HepG2 (cell line): ENCODE measurements at regions not wholly inside any gene's neighbourhood (a gene's known extent, or its start where the extent isn't known, plus 50 kb on each side); places are given as distances from the start of the nearest gene placed in this dataset.
A peak's percentile ranks its signal among the peaks of the same experiment; 100 is the strongest.

Source experiments
- ATAC-seq: fragments of 200-7000 bp; cut with Tn5 transposase; 3 replicates; pipeline ENCODE4 v1.9.1; 2020; ENCODE audit warnings: mild to moderate bottlenecking, moderate library complexity
- BruUV-seq: library from RNA; stranded (reverse); fragments of 400-500 nt; replicated peaks from 2 replicates; lab custom pipeline; 2021; lab: Mats Ljungman, UMichigan
- CTCF ChIA-PET: fragments of 300-600 bp; formaldehyde crosslinking; extraction: SDS; loops from one replicate; lab custom pipeline; 2021; ENCODE audit warnings: low total read pairs, inconsistent platforms, low intra/inter-chr PET ratio; lab: Yijun Ruan, JAX
- POLR2A ChIA-PET: fragments of 350-600 bp; sonication (Branson Sonifier 250); formaldehyde crosslinking; loops from one replicate; lab custom pipeline; 2020; ENCODE audit warnings: antibody characterized with exemption, inconsistent platforms; lab: Yijun Ruan, JAX
- DNase-seq: peaks from one replicate; pipeline ENCODE4 v3.0.0-alpha.2; 2015; ENCODE audit warnings: low spot score
- FAIRE-seq: peaks from 3 replicates; lab custom pipeline; 2011; peaks lifted over from hg19 to GRCh38; lab: Jason Lieb, UNC
- H2AFZ ChIP-seq: one replicate; pipeline ENCODE4 v1.6.1; 2011; ENCODE audit warnings: low read length, inconsistent platforms
- H3K27ac ChIP-seq: fragments of 300-600 bp; 3 replicates; pipeline ENCODE4 v1.8.0; 2011; ENCODE audit warnings: mixed run types, mild to moderate bottlenecking, mixed read lengths, low read length, inconsistent platforms; ENCODE audit not compliant: insufficient read depth; ENCODE audit errors: extremely low read length
- H3K27me3 ChIP-seq, 2 experiments: fragments of 200-600 bp in 1 of 2; 2 replicates in 1 of 2; 3 replicates in 1 of 2; pipeline versions ENCODE4 v1.6.0 to v1.8.0; 2011; ENCODE audit warnings: low read length in 2 of 2, mild to moderate bottlenecking in 2 of 2, moderate library complexity in 2 of 2, inconsistent platforms in 1 of 2; ENCODE audit not compliant: insufficient read depth in 2 of 2, control insufficient read depth in 1 of 2
- H3K36me3 ChIP-seq, 2 experiments: fragments of 200-600 bp in 1 of 2; replicated peaks in 1 of 2; 2 replicates in 1 of 2; 3 replicates in 1 of 2; pipeline versions ENCODE4 v1.5.1 to v1.8.0; 2011; ENCODE audit warnings: low read length in 2 of 2, inconsistent platforms in 1 of 2; ENCODE audit not compliant: insufficient read depth in 2 of 2, control insufficient read depth in 1 of 2
- H3K4me1 ChIP-seq: 2 replicates; pipeline ENCODE4 v1.5.1; 2012; ENCODE audit warnings: low read length, inconsistent platforms; ENCODE audit not compliant: insufficient read depth
- H3K4me2 ChIP-seq: 2 replicates; pipeline ENCODE4 v1.6.0; 2011; ENCODE audit warnings: low read depth, low read length, inconsistent platforms
- H3K4me3 ChIP-seq, 3 experiments: fragments of 200-600 bp in 1 of 3; sonication (generic), shearing (Covaris generic) in 1 of 3; replicated peaks in 1 of 3; 2 replicates each; pipeline ENCODE4 v1.5.1; 2011 to 2016; ENCODE audit warnings: low read length in 3 of 3, inconsistent platforms in 2 of 3, low read depth in 2 of 3, mild to moderate bottlenecking in 2 of 3, control low read depth in 1 of 3, mixed read lengths in 1 of 3; ENCODE audit not compliant: insufficient read depth in 1 of 3
- H3K79me2 ChIP-seq: one replicate; pipeline ENCODE4 v1.6.1; 2011; ENCODE audit warnings: low read length, inconsistent platforms; ENCODE audit not compliant: insufficient read depth
- H3K9ac ChIP-seq: 2 replicates; pipeline ENCODE4 v1.6.0; 2011; ENCODE audit warnings: mild to moderate bottlenecking, low read depth, low read length, inconsistent platforms; ENCODE audit not compliant: insufficient read depth
- H3K9me3 ChIP-seq: 2 replicates; pipeline ENCODE4 v1.5.1; 2012; ENCODE audit warnings: mild to moderate bottlenecking, low read length
- H4K20me1 ChIP-seq: 2 replicates; pipeline ENCODE4 v1.6.0; 2011; ENCODE audit warnings: inconsistent platforms, mild to moderate bottlenecking, low read length, moderate library complexity; ENCODE audit not compliant: insufficient read depth
- DR1 ChIP-seq: sonication (generic); formaldehyde crosslinking; IDR thresholded peaks from 2 replicates; pipeline ENCODE4 v1.8.0; 2021; ENCODE audit warnings: mild to moderate bottlenecking, missing genetic modification reagents, inconsistent platforms
- PAX8 ChIP-seq: sonication (generic); formaldehyde crosslinking; IDR thresholded peaks from 2 replicates; pipeline ENCODE4 v1.8.0; 2022; ENCODE audit warnings: mild to moderate bottlenecking, missing genetic modification reagents, borderline replicate concordance
- TBP ChIP-seq: sonication (generic); formaldehyde crosslinking; IDR thresholded peaks from 2 replicates; pipeline ENCODE4 v1.5.0; 2020; ENCODE audit warnings: missing genetic modification reagents
- THAP11 ChIP-seq: IDR thresholded peaks from 2 replicates; pipeline ENCODE4 v1.6.1; 2016; ENCODE audit warnings: missing biosample characterization, missing genetic modification reagents
- YEATS4 ChIP-seq: sonication (generic); formaldehyde crosslinking; IDR thresholded peaks from 2 replicates; pipeline ENCODE4 v1.4.0; 2020; ENCODE audit warnings: missing genetic modification reagents, borderline replicate concordance
- ZKSCAN8 ChIP-seq: IDR thresholded peaks from 2 replicates; pipeline ENCODE4 v1.6.1; 2016; ENCODE audit warnings: borderline replicate concordance, missing genetic modification reagents, missing compliant biosample characterization
- WGBS: methylation state at CpG from one replicate; pipeline ENCODE4 v1.1.6; 2017; ENCODE audit warnings: low lambda C conversion rate; 5-methylcytosine and 5-hydroxymethylcytosine counted together
- in situ Hi-C: cut with HindIII; loops from 2 replicates; pipeline ENCODE4 v1.10.0; 2017; ENCODE audit warnings: low pct_unique_long_range_greater_than_20kb; ENCODE audit not compliant: extremely low pct_ligation_motif_present
- intact Hi-C: fragments of 100-400 bp; cut with micrococcal nuclease; formaldehyde crosslinking; loops from one replicate; pipeline ENCODE4 v1.10.0; 2022; ENCODE audit not compliant: unreplicated experiment
- TF ChIP-seq, protein P1 (sequence below): sonication (generic); formaldehyde crosslinking; IDR thresholded peaks from 2 replicates; pipeline ENCODE4 v1.8.1; 2022; ENCODE audit warnings: mild to moderate bottlenecking, missing genetic modification reagents
- TF ChIP-seq, protein P2 (sequence below): sonication (generic); formaldehyde crosslinking; IDR thresholded peaks from 2 replicates; pipeline ENCODE4 v1.4.0; 2020; ENCODE audit warnings: missing genetic modification reagents
- TF ChIP-seq, protein P3 (sequence below): sonication (generic); formaldehyde crosslinking; IDR thresholded peaks from 2 replicates; pipeline ENCODE4 v1.8.1; 2023; ENCODE audit warnings: mild to moderate bottlenecking, moderate library complexity, missing genetic modification reagents
- TF ChIP-seq, protein P4 (sequence below), 2 experiments: sonication (generic) in 1 of 2; formaldehyde crosslinking in 1 of 2; IDR thresholded peaks; 2 replicates each; pipeline versions ENCODE4 v1.5.1 to v1.6.1; 2011 to 2020; ENCODE audit warnings: borderline replicate concordance in 1 of 2, low read depth in 1 of 2, low read length in 1 of 2, mild to moderate bottlenecking in 1 of 2, missing genetic modification reagents in 1 of 2, moderate library complexity in 1 of 2
- TF ChIP-seq, protein P5 (sequence below): IDR thresholded peaks from 2 replicates; pipeline ENCODE4 v1.6.1; 2016; ENCODE audit warnings: low read depth, missing genetic modification reagents, missing compliant biosample characterization

DNA sequence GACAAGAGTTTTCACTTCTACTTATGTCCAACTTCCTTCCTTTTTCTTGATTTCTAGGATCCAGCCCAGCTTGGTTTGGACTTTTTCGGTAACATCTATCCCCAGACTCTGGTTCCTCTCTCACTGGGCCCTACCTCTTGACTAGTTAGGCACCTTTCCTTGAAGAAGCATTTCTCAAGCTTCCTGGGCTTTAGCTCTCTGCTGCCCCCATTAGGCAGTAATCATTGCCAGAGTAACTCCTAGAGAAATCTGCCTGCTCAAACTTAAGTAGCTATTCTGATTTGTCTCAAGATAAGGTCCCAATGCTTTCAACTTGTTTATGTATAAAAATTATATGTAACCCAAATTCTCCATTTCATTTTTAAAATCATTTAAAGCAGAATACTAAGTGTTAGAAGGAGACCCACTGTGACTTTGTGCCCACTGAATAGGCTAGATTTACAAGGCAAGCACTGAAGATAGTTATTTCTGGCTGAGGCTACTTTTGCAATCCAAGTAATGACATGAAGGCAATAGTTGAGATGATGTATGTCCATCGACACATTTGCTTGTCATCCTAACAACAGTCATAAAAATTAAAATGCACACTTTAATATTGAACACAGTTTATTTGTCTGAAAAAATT is 275.0 kb upstream of the G2E3 start:
- Histone ChIP-seq H3K4me1 (no peaks in the 10 kb centered on the region), H3K4me2 (no peak overlapping the region), H2AFZ (no peak overlapping the region), H3K36me3 (no peaks in the 10 kb centered on the region), H3K27me3 (no peaks in the 10 kb centered on the region), H3K27ac (no peak overlapping the region), H3K9me3 (no peaks in the 10 kb centered on the region), H3K9ac (no peak overlapping the region), H3K79me2 (no peaks in the 10 kb centered on the region), H4K20me1 (no peaks in the 10 kb centered on the region), H3K4me3 (no peak overlapping the region)
- ATAC-seq (peak; percentile 85), DNase-seq (peak; percentile 37), FAIRE-seq (no peak)
- ChIA-PET POLR2A (interaction anchor here (1.1 kb wide), 1 partner anchor 13 kb away, joined by 4 read pairs; no protein-coding TSS in a partner anchor), CTCF (no interaction called here)
- BruUV-seq, result no TSS peak
- 2% methylated on average over 2 of the region's 2 CpGs for WGBS
- intact Hi-C loops (loop anchor here (2.0 kb wide), 1 partner anchor 1209 kb away; no protein-coding TSS in a partner anchor), in situ Hi-C loops (no loop called here)
- TF ChIP-seq, protein P1, sequence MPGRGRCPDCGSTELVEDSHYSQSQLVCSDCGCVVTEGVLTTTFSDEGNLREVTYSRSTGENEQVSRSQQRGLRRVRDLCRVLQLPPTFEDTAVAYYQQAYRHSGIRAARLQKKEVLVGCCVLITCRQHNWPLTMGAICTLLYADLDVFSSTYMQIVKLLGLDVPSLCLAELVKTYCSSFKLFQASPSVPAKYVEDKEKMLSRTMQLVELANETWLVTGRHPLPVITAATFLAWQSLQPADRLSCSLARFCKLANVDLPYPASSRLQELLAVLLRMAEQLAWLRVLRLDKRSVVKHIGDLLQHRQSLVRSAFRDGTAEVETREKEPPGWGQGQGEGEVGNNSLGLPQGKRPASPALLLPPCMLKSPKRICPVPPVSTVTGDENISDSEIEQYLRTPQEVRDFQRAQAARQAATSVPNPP (CRISPR knock-in tag), result 0 out of 2 replicates have a peak, but pooled peaks have one; percentile 35
- TF ChIP-seq ZKSCAN8 (no peak), PAX8 (CRISPR knock-in tag) (no peak), YEATS4 (CRISPR knock-in tag) (no peak), THAP11 (CRISPR knock-in tag) (no peak), DR1 (no peak), TBP (no peak)
- TF ChIP-seq, protein P2, sequence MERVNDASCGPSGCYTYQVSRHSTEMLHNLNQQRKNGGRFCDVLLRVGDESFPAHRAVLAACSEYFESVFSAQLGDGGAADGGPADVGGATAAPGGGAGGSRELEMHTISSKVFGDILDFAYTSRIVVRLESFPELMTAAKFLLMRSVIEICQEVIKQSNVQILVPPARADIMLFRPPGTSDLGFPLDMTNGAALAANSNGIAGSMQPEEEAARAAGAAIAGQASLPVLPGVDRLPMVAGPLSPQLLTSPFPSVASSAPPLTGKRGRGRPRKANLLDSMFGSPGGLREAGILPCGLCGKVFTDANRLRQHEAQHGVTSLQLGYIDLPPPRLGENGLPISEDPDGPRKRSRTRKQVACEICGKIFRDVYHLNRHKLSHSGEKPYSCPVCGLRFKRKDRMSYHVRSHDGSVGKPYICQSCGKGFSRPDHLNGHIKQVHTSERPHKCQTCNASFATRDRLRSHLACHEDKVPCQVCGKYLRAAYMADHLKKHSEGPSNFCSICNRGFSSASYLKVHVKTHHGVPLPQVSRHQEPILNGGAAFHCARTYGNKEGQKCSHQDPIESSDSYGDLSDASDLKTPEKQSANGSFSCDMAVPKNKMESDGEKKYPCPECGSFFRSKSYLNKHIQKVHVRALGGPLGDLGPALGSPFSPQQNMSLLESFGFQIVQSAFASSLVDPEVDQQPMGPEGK (CRISPR knock-in tag), result no peak
- TF ChIP-seq, protein P3, sequence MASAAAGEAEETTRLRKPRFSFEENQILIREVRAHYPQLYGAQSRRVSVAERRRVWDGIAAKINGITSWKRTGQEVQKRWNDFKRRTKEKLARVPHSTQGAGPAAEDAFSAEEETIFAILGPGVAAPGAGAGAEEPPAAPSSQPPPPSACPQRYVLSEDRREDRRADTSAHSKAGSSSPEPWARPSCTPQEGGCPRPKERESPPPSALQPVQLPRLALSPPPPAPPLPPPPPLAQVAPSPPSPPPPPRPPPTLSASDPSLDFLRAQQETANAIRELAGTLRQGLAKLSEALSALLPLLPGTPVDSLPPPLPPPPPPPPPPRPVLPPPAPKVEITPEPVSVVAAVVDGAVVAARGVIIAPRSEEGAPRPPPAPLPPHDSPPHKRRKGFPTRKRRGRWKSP (CRISPR knock-in tag), result 0 out of 2 replicates have a peak, but pooled peaks have one; percentile 43
- TF ChIP-seq, protein P4, sequence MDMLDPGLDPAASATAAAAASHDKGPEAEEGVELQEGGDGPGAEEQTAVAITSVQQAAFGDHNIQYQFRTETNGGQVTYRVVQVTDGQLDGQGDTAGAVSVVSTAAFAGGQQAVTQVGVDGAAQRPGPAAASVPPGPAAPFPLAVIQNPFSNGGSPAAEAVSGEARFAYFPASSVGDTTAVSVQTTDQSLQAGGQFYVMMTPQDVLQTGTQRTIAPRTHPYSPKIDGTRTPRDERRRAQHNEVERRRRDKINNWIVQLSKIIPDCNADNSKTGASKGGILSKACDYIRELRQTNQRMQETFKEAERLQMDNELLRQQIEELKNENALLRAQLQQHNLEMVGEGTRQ (IDR thresholded peaks at IDR 0.05; ENCODE audit: low read depth, low read length), result no peak
- TF ChIP-seq, protein P4 (CRISPR knock-in tag; IDR thresholded peaks at IDR 0.05; ENCODE audit: borderline replicate concordance), result no peak
- TF ChIP-seq, protein P5, sequence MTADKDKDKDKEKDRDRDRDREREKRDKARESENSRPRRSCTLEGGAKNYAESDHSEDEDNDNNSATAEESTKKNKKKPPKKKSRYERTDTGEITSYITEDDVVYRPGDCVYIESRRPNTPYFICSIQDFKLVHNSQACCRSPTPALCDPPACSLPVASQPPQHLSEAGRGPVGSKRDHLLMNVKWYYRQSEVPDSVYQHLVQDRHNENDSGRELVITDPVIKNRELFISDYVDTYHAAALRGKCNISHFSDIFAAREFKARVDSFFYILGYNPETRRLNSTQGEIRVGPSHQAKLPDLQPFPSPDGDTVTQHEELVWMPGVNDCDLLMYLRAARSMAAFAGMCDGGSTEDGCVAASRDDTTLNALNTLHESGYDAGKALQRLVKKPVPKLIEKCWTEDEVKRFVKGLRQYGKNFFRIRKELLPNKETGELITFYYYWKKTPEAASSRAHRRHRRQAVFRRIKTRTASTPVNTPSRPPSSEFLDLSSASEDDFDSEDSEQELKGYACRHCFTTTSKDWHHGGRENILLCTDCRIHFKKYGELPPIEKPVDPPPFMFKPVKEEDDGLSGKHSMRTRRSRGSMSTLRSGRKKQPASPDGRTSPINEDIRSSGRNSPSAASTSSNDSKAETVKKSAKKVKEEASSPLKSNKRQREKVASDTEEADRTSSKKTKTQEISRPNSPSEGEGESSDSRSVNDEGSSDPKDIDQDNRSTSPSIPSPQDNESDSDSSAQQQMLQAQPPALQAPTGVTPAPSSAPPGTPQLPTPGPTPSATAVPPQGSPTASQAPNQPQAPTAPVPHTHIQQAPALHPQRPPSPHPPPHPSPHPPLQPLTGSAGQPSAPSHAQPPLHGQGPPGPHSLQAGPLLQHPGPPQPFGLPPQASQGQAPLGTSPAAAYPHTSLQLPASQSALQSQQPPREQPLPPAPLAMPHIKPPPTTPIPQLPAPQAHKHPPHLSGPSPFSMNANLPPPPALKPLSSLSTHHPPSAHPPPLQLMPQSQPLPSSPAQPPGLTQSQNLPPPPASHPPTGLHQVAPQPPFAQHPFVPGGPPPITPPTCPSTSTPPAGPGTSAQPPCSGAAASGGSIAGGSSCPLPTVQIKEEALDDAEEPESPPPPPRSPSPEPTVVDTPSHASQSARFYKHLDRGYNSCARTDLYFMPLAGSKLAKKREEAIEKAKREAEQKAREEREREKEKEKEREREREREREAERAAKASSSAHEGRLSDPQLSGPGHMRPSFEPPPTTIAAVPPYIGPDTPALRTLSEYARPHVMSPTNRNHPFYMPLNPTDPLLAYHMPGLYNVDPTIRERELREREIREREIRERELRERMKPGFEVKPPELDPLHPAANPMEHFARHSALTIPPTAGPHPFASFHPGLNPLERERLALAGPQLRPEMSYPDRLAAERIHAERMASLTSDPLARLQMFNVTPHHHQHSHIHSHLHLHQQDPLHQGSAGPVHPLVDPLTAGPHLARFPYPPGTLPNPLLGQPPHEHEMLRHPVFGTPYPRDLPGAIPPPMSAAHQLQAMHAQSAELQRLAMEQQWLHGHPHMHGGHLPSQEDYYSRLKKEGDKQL, result no peak
